OCI-LY1 (cell line): ENCODE measurements at regions not wholly inside any gene's neighbourhood (a gene's known extent, or its start where the extent isn't known, plus 50 kb on each side); places are given as distances from the start of the nearest gene placed in this dataset.

ENCODE experiments used
- H2AFZ ChIP-seq: fragments of 200-600 bp; sonication (generic), shearing (Covaris generic); 2 replicates; pipeline ENCODE4 v1.6.0; 2014; ENCODE audit warnings: antibody characterized with exemption, mild to moderate bottlenecking, low read length
- H3F3A ChIP-seq: fragments of 200-600 bp; sonication (generic), shearing (Covaris generic); 2 replicates; pipeline ENCODE4 v1.6.0; 2014; ENCODE audit warnings: mild to moderate bottlenecking, antibody characterized with exemption, low read length, moderate library complexity; ENCODE audit not compliant: insufficient read depth
- H3K27ac ChIP-seq: fragments of 200-600 bp; sonication (generic); 2 replicates; pipeline ENCODE4 v1.5.1; 2014; ENCODE audit warnings: low read length, mixed run types, mild to moderate bottlenecking, low read depth; ENCODE audit not compliant: poor library complexity, severe bottlenecking
- H3K27me3 ChIP-seq: fragments of 200-600 bp; sonication (generic); 2 replicates; pipeline ENCODE4 v1.6.0; 2014; ENCODE audit warnings: antibody characterized with exemption, mild to moderate bottlenecking, low read length, moderate library complexity; ENCODE audit not compliant: insufficient read depth
- H3K36me3 ChIP-seq: fragments of 200-600 bp; sonication (generic); 2 replicates; pipeline ENCODE4 v1.6.1; 2014; ENCODE audit warnings: mild to moderate bottlenecking, antibody characterized with exemption, low read length, moderate library complexity, mixed read lengths; ENCODE audit not compliant: insufficient read depth
- H3K4me1 ChIP-seq: fragments of 200-600 bp; sonication (generic); 2 replicates; pipeline ENCODE4 v1.5.1; 2014; ENCODE audit warnings: mild to moderate bottlenecking, low read length, moderate library complexity; ENCODE audit not compliant: insufficient read depth, severe bottlenecking
- H3K4me2 ChIP-seq: fragments of 200-600 bp; sonication (generic), shearing (Covaris generic); 2 replicates; pipeline ENCODE4 v1.6.1; 2014; ENCODE audit warnings: low read length
- H3K4me3 ChIP-seq: fragments of 200-600 bp; sonication (generic); 2 replicates; pipeline ENCODE4 v1.5.1; 2014; ENCODE audit warnings: low read length, low read depth, mild to moderate bottlenecking, mixed read lengths; ENCODE audit not compliant: poor library complexity, severe bottlenecking
- H3K79me2 ChIP-seq: fragments of 200-600 bp; shearing (Covaris generic); 2 replicates; pipeline ENCODE4 v1.6.1; 2016; ENCODE audit warnings: mixed run types, low read length, mixed read lengths; ENCODE audit not compliant: insufficient read depth
- H3K9ac ChIP-seq: fragments of 200-600 bp; sonication (generic), shearing (Covaris generic); 2 replicates; pipeline ENCODE4 v1.6.1; 2014; ENCODE audit warnings: mild to moderate bottlenecking, low read length, mixed read lengths
- H3K9me2 ChIP-seq: fragments of 200-600 bp; sonication (generic), shearing (Covaris generic); 2 replicates; pipeline ENCODE4 v1.6.1; 2014; ENCODE audit warnings: low read depth, mild to moderate bottlenecking, low read length, mixed read lengths
- H3K9me3 ChIP-seq: fragments of 200-600 bp; shearing (Covaris generic); 2 replicates; pipeline ENCODE4 v1.6.1; 2014; ENCODE audit warnings: low read length, mixed read lengths
- H4K20me1 ChIP-seq: fragments of 200-600 bp; sonication (generic), shearing (Covaris generic); 2 replicates; pipeline ENCODE4 v1.6.0; 2016; ENCODE audit warnings: mild to moderate bottlenecking, low read length; ENCODE audit not compliant: insufficient read depth
- EZH2 ChIP-seq: fragments of 200-600 bp; sonication (generic), shearing (Covaris generic); IDR thresholded peaks from 2 replicates; pipeline ENCODE4 v1.8.0; 2017; ENCODE audit warnings: borderline replicate concordance, mixed run types, mild to moderate bottlenecking, antibody characterized with exemption, low read length, moderate library complexity, mixed read lengths
- TF ChIP-seq, protein P1 (sequence below): fragments of 200-600 bp; sonication (generic), shearing (Covaris generic); IDR thresholded peaks from 2 replicates; pipeline ENCODE4 v1.5.1; 2017; ENCODE audit warnings: mild to moderate bottlenecking, antibody characterized with exemption, low read length, moderate library complexity, mixed read lengths

DNA sequence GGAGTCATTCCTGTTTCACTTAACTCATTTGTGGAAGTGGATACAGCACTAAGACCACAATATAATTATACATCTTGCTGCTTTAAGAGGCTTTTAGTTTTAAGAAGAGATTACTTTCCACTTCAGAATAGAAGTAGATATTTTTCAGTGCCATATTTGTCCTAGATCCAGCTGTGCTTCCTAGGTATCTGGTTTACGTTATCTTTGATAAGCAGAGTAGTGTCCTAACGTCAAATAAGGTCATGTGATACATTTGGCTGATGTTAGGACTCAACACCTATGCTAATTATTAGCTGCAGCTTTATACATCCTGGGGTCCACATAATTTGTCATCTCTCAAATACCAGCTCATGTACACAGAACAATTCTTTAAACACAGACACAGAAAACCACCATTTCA lies 196.2 kb upstream of the SMIM30 start:
- H2AFZ ChIP-seq, result no peak overlapping the region
- TF ChIP-seq EZH2, result no peak
- TF ChIP-seq, protein P1, sequence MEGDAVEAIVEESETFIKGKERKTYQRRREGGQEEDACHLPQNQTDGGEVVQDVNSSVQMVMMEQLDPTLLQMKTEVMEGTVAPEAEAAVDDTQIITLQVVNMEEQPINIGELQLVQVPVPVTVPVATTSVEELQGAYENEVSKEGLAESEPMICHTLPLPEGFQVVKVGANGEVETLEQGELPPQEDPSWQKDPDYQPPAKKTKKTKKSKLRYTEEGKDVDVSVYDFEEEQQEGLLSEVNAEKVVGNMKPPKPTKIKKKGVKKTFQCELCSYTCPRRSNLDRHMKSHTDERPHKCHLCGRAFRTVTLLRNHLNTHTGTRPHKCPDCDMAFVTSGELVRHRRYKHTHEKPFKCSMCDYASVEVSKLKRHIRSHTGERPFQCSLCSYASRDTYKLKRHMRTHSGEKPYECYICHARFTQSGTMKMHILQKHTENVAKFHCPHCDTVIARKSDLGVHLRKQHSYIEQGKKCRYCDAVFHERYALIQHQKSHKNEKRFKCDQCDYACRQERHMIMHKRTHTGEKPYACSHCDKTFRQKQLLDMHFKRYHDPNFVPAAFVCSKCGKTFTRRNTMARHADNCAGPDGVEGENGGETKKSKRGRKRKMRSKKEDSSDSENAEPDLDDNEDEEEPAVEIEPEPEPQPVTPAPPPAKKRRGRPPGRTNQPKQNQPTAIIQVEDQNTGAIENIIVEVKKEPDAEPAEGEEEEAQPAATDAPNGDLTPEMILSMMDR, result no peak
- no peaks in the 10 kb centered on the region for H3F3A ChIP-seq
- no peaks in the 10 kb centered on the region for H3K9me2 ChIP-seq
- H3K36me3 ChIP-seq, result no peaks in the 10 kb centered on the region
- no peak overlapping the region for H3K4me2 ChIP-seq
- H3K4me1 ChIP-seq, result no peaks in the 10 kb centered on the region
- no peak overlapping the region for H3K4me3 ChIP-seq
- H3K9me3 ChIP-seq, result no peaks in the 10 kb centered on the region
- no peaks in the 10 kb centered on the region for H4K20me1 ChIP-seq
- H3K27me3 ChIP-seq, result no peaks in the 10 kb centered on the region
- no peaks in the 10 kb centered on the region for H3K79me2 ChIP-seq
- H3K27ac ChIP-seq, result no peak overlapping the region
- no peak overlapping the region for H3K9ac ChIP-seq

GRCh38 chr7:113308399-113308798 lies 190.0 kb upstream of the SMIM30 start:
- Histone ChIP-seq H3K36me3 (no peaks in the 10 kb centered on the region), H3K4me3 (no peak overlapping the region), H3K9me3 (no peaks in the 10 kb centered on the region), H4K20me1 (no peaks in the 10 kb centered on the region), H3K27me3 (no peaks in the 10 kb centered on the region), H3K27ac (no peak overlapping the region), H3K4me1 (no peaks in the 10 kb centered on the region), H3K9me2 (no peaks in the 10 kb centered on the region), H2AFZ (no peak overlapping the region), H3K79me2 (no peaks in the 10 kb centered on the region), H3K4me2 (no peak overlapping the region), H3K9ac (no peak overlapping the region), H3F3A (no peaks in the 10 kb centered on the region)
- no peak for TF ChIP-seq EZH2
- TF ChIP-seq, protein P1, result no peak

DNA sequence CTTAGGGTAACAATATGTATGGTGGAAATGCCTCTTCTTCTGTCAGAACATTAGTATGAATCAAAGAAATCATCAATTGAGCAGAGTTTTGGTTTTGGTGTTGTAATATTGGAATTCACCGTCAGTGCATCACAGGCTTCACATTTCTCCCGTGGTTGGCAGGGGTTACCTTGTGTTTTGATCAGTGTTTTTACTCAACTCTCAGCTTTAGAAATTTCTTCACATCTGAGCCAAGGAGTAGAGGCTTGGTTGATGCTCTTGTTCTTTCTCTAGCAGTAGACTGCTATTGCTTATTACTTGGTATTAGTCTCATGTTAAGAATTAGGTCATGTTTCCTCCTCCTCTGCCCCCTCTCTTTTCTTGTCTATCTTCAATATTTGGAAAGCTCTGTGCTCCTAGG lies 188.8 kb upstream of the SMIM30 start:
- Histone ChIP-seq H3K27me3 (no peaks in the 10 kb centered on the region), H3K9me3 (no peaks in the 10 kb centered on the region), H4K20me1 (no peaks in the 10 kb centered on the region), H3K4me2 (no peak overlapping the region), H3K27ac (no peak overlapping the region), H3F3A (no peaks in the 10 kb centered on the region), H3K9ac (no peak overlapping the region), H3K4me1 (no peaks in the 10 kb centered on the region), H3K79me2 (no peaks in the 10 kb centered on the region), H2AFZ (no peak overlapping the region), H3K9me2 (no peaks in the 10 kb centered on the region), H3K4me3 (no peak overlapping the region), H3K36me3 (no peaks in the 10 kb centered on the region)
- TF ChIP-seq EZH2, result no peak
- TF ChIP-seq, protein P1, result no peak
